Motor neuron (in vitro differentiated cells): ENCODE measurements at regions not wholly inside any gene's neighbourhood (a gene's known extent, or its start where the extent isn't known, plus 50 kb on each side); places are given as distances from the start of the nearest gene placed in this dataset.
A peak's percentile ranks its signal among the peaks of the same experiment; 100 is the strongest.

Source experiments
- ATAC-seq, 8 experiments: fragments of 200-7000 bp; cut with Tn5 transposase; replicated peaks in 6 of 8; 2 replicates each; pipeline ENCODE4 v1.8.0; 2021; ENCODE audit warnings: mild to moderate bottlenecking in 8 of 8, moderate library complexity in 8 of 8
- H3K27ac ChIP-seq, 2 donors: fragments of 250-450 bp; sonication (Bioruptor Pico); 2 replicates each; pipeline ENCODE4 v1.9.0; 2021; ENCODE audit warnings: antibody characterized with exemption in 2 of 2, mild to moderate bottlenecking in 2 of 2, moderate library complexity in 1 of 2
- H3K4me1 ChIP-seq, 2 donors: fragments of 250-450 bp; sonication (Bioruptor Pico); replicated peaks in 1 of 2; 2 replicates each; pipeline ENCODE4 v1.6.1; 2021; ENCODE audit warnings: antibody characterized with exemption in 2 of 2, mild to moderate bottlenecking in 2 of 2, moderate library complexity in 1 of 2
- H3K4me3 ChIP-seq, 5 donors: fragments of 250-450 bp; sonication (Bioruptor Pico); 2 replicates each; pipeline ENCODE4 v1.9.0; 2021; ENCODE audit warnings: antibody characterized with exemption in 5 of 5, mild to moderate bottlenecking in 5 of 5, moderate library complexity in 4 of 5
- WGBS, 10 experiments: fragments of 450-650 bp; shearing (Covaris generic); methylation state at CpG; one replicate each; pipeline ENCODE4 v1.0.0; 2022; 5-methylcytosine and 5-hydroxymethylcytosine counted together
- in situ Hi-C, 9 experiments: fragments of 400-800 bp; cut with MboI; loops; one replicate each; pipeline ENCODE4 v1.15.0; 2021; ENCODE audit warnings: low sequenced_read_pairs in 9 of 9, low pct_unique_long_range_greater_than_20kb in 2 of 9; ENCODE audit not compliant: unreplicated experiment in 9 of 9

- Histone ChIP-seq H3K27ac (no peak overlapping the region), H3K4me3 (no peak overlapping the region), H3K4me1 (peaks cover 7 to 16% of the 10 kb centered on the region in 2 donors)
- peak in 1 of 8 experiments; percentile 78 for ATAC-seq
- in situ Hi-C loops: no loop called here
- 0 to 86% (median 47%) methylated on average over 1 to 2 of the region's 2 CpGs; no CpG with 5 or more reads in 2 of the 10 experiments for WGBS, 10 experiments
Observed at GRCh38 chr17:55652114-55652823, 70.4 kb downstream of the TMEM100 start.

- 60 to 100% (median 84%) methylated on average over 1 to 3 of the region's 3 CpGs for WGBS, 10 experiments
- ATAC-seq: no peak
- H3K4me1 ChIP-seq: peaks cover 7 to 14% of the 10 kb centered on the region in 2 donors
- H3K4me3 ChIP-seq: no peak overlapping the region
- H3K27ac ChIP-seq: no peak overlapping the region
- in situ Hi-C loops: no loop called here
Observed at GRCh38 chr17:55649957-55650597, 72.6 kb downstream of the TMEM100 start.

GRCh38 chr17:55648086-55648485, 74.6 kb downstream of the TMEM100 start:
- in situ Hi-C loops: no loop called here
- Histone ChIP-seq H3K4me1 (peaks cover 0 to 3% of the 10 kb centered on the region in 2 donors), H3K27ac (no peak overlapping the region), H3K4me3 (no peak overlapping the region)
- ATAC-seq: no peak
- WGBS, 10 experiments: 36 to 100% (median 74%) methylated on average over 1 to 2 of the region's 2 CpGs; no CpG with 5 or more reads in 2 of the 10 experiments

- Histone ChIP-seq H3K4me1 (peaks cover 0 to 3% of the 10 kb centered on the region in 2 donors), H3K4me3 (no peak overlapping the region), H3K27ac (no peak overlapping the region)
- in situ Hi-C loops: no loop called here
- 67 to 93% (median 82%) methylated on average over 1 to 2 of the region's 2 CpGs for WGBS, 10 experiments
- no peak for ATAC-seq
Observed at GRCh38 chr17:55645361-55645760, 77.3 kb downstream of the TMEM100 start.

- Histone ChIP-seq H3K27ac (no peak overlapping the region), H3K4me3 (no peak overlapping the region), H3K4me1 (peaks cover 0 to 3% of the 10 kb centered on the region in 2 donors)
- WGBS, 10 experiments: 53 to 92% (median 86%) methylated on average over 2 to 5 of the region's 5 CpGs; no CpG with 5 or more reads in 3 of the 10 experiments
- no peak for ATAC-seq
- in situ Hi-C loops: no loop called here
Observed at GRCh38 chr17:55644346-55644745, 78.3 kb downstream of the TMEM100 start.

- Histone ChIP-seq H3K27ac (no peak overlapping the region), H3K4me3 (no peak overlapping the region), H3K4me1 (peaks cover 0 to under 1% of the 10 kb centered on the region in 2 donors)
- ATAC-seq: no peak
- in situ Hi-C loops: no loop called here
- 0 to 100% (median 86%) methylated on average over 1 of the region's 1 CpG; no CpG with 5 or more reads in 6 of the 10 experiments for WGBS, 10 experiments
Observed at GRCh38 chr17:55642741-55643140, 79.9 kb downstream of the TMEM100 start.

GRCh38 chr17:55641676-55642081, 81.0 kb downstream of the TMEM100 start:
- in situ Hi-C loops: no loop called here
- 6 to 100% (median 53%) methylated on average over 1 to 3 of the region's 3 CpGs; no CpG with 5 or more reads in 2 of the 10 experiments for WGBS, 10 experiments
- peak in 4 of 8 experiments; percentile 28 to 97 (median 90) for ATAC-seq
- H3K27ac ChIP-seq: no peak overlapping the region
- H3K4me1 ChIP-seq: no peaks in the 10 kb centered on the region
- H3K4me3 ChIP-seq: no peak overlapping the region

GRCh38 chr17:55639096-55639495, 83.6 kb downstream of the TMEM100 start:
- no peak overlapping the region for H3K27ac ChIP-seq
- in situ Hi-C loops: no loop called here
- no peaks in the 10 kb centered on the region for H3K4me1 ChIP-seq
- 67 to 100% (median 81%) methylated on average over 2 to 4 of the region's 4 CpGs; no CpG with 5 or more reads in 2 of the 10 experiments for WGBS, 10 experiments
- H3K4me3 ChIP-seq: no peak overlapping the region
- ATAC-seq: no peak

GRCh38 chr17:55635253-55635914, 87.3 kb downstream of the TMEM100 start:
- WGBS, 10 experiments: 13 to 100% (median 69%) methylated on average over 1 to 5 of the region's 5 CpGs
- Histone ChIP-seq H3K4me3 (no peak overlapping the region), H3K27ac (no peak overlapping the region), H3K4me1 (no peaks in the 10 kb centered on the region)
- peak in 4 of 8 experiments; percentile 19 to 87 (median 66) for ATAC-seq
- in situ Hi-C loops: no loop called here

GRCh38 chr17:55634702-55635101, 88.0 kb downstream of the TMEM100 start:
- 57 to 94% (median 83%) methylated on average over 1 to 3 of the region's 3 CpGs; no CpG with 5 or more reads in 1 of the 10 experiments for WGBS, 10 experiments
- in situ Hi-C loops: no loop called here
- ATAC-seq: no peak
- Histone ChIP-seq H3K27ac (no peak overlapping the region), H3K4me1 (no peaks in the 10 kb centered on the region), H3K4me3 (no peak overlapping the region)

- in situ Hi-C loops: no loop called here
- ATAC-seq: no peak
- WGBS, 10 experiments: 69 to 88% methylated on average over 2 of the region's 2 CpGs; no CpG with 5 or more reads in 8 of the 10 experiments
- Histone ChIP-seq H3K27ac (no peak overlapping the region), H3K4me3 (no peak overlapping the region), H3K4me1 (no peaks in the 10 kb centered on the region)
Observed at GRCh38 chr17:55632893-55633292, 89.8 kb downstream of the TMEM100 start.

- in situ Hi-C loops: no loop called here
- Histone ChIP-seq H3K4me1 (no peaks in the 10 kb centered on the region), H3K4me3 (no peak overlapping the region), H3K27ac (no peak overlapping the region)
- ATAC-seq: no peak
- 18 to 83% (median 73%) methylated on average over 1 to 2 of the region's 2 CpGs; no CpG with 5 or more reads in 1 of the 10 experiments for WGBS, 10 experiments
Observed at GRCh38 chr17:55632236-55632635, 90.4 kb downstream of the TMEM100 start.

- 10 to 96% (median 60%) methylated on average over 1 to 5 of the region's 7 CpGs; no CpG with 5 or more reads in 1 of the 10 experiments for WGBS, 10 experiments
- peak in 2 of 8 experiments; percentile 44 to 88 for ATAC-seq
- H3K27ac ChIP-seq: no peak overlapping the region
- in situ Hi-C loops: no loop called here
- H3K4me1 ChIP-seq: no peaks in the 10 kb centered on the region
- no peak overlapping the region for H3K4me3 ChIP-seq
Observed at GRCh38 chr17:55629995-55630394, 92.7 kb downstream of the TMEM100 start.
